ENCODE measurements at regions not wholly inside any gene's neighbourhood (a gene's known extent, or its start where the extent isn't known, plus 50 kb on each side); places are given as distances from the start of the nearest gene placed in this dataset.
"Not testable (repeated sequence)": the region's sequence is repeated elsewhere in the genome, so short reads cannot be mapped to it uniquely, and the experiment has no call there.

DNA sequence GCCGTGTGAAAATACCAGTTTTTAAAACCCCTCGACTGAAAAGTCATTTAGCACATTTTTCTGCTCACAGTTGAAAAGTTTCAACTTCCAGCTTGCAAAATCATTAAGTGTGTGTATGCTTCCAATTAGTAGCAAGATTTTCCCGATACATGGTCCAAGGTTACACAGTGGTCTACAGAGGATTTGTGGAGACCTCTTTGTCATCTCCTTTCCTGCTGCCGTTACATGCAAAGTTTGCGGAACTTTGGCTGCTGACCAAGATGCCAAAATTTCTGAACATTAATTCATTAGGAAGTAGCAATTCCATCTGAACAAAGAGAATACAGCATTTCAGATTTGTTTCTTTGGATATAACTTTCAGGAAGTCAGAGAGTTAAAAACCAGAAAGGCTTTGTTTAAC, 474.6 kb downstream of the PLCL1 start:
- DNase-seq, result no peak

DNA sequence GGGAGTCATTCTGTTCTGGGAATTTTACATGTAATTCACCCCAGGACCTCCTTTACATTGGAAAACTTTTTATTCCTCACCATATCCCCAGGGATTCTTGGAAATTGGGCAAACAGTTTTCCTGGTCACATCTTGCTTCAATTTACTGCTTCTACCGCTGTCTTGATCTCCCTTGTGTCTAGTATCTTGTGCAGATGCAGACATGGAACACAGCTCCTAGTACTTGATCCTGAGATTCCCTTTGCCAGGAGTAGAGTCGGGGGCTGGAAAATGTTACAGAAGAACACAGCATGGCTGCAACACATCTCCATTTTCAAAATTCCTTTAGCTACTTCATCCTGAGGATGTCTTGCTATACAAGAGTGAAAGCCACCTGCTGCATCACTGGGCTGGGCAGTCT, 472.8 kb downstream of the PLCL1 start:
- no peak for DNase-seq

DNA sequence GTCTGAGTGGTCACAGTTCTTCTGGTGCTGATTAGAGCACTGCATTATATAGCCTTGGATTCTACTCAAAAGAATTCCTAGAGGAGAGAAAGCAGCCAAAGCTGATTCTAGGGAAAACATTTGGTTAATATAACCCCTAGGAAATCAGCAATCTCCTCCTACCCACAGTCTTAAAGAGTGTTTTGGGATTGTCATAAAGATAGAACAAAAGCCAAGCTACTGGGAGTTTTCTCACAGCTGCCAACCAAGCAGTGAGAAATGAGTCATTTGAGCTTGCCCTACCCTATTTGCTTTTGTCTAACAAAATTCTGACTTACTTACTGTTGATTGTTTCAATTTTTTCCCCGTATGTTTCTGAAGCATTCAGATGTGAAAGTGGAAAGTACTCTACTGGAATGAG, 469.3 kb downstream of the PLCL1 start:
- DNase-seq, result no peak

DNA sequence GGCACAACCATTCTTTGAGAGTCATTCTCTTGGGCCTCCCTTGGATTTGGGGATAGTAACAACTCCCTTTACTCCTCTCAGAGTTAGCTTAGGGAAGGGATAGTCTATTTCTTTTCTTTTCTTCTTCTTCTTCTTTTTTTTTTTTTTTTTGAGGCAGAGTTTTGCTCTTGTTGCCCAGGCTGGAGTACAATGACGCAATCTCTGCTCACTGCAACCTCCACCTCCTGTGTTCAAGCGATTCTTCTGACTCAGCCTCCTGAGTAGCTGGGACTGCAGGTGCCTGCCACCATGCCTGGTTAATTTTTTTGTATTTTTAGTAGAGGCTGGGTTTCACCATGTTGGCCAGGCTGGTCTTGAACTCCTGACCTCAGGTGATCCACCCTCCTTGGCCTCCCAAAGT, 465.8 kb downstream of the PLCL1 start:
- DNase-seq, result not testable (repeated sequence)

DNA sequence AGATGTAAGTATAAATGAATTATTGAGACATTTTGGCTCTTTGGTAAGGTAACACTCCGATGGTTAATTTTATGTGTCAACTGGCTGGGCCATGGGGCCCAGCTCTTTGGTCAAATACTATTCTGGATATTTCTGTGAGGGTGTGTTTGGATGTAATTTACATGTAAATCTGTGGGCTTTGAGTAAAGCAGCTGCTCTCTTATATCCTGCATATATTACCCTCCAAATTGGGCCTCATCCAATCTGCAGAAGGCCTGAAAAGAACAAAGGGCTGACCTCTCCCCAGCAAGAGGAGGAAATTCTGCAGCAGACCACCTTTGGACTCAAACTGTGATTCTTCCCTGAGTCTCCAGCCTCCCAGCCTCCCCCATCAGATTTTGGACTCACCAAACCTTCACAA, 464.1 kb downstream of the PLCL1 start:
- DNase-seq, result no peak

DNA sequence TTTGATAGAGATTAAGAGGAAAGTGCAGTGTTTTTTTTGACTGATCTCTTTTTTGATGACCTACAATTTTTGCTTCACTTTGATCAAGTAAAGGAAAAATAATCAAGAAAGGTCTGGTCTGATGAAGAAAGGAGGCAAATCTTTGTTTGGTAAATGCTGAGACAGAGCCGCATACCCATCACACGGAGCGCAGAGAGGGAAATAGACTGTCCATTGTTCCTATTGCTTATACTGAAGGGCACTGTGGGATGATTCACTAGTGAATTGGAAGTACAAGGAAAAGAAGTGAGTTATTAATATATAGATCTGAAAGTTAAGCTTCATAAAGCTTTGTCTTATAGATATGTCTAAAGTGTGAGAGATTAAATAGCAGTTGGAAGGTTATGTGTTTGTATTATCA, 455.1 kb downstream of the PLCL1 start:
- no peak for DNase-seq

DNA sequence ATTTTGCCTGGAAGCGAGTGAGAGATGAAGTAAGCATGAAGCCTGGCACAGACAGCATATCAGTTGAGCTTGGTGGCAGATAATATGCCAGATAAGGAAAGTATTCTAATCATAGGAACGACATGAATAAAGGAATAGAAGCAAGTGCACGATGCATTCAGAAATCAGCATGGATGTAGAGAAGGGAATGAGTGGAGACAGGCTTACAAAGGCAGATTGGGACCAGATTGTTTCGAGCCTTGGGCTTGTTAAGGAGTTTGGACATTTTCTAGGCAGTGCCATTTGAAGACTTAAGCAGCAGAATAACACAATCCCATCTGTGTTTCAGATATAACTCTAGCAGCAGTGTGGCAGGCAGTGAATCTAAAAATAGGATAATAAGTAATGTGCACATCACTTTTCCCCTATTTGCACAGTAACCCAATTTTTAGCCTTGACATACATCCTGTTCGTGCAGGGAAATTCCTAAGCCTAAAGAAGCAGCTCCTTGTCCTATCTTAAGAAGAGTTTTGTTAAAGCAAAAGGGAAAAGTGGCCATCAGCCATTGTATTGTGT, 450.2 kb downstream of the PLCL1 start:
- DNase-seq, result no peak

DNA sequence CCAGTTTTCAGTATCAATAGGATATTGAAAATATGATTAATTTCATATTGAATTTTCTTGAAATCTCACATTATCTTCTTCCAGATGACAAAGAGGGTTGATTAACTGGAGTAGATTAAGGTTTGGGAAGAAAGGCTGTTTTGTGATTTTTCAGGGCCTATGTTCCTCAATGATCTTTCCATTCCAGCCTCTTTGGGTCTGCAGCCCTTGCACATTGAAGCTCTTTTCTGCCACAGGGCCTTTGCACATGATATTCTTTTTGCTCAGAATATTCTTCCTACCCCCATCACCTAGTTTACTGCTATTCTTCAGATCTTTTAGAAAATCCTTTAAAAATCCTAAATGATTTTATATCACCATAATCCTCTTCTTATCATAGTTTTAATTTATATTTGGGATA, 449.6 kb downstream of the PLCL1 start:
- no peak for DNase-seq

DNA sequence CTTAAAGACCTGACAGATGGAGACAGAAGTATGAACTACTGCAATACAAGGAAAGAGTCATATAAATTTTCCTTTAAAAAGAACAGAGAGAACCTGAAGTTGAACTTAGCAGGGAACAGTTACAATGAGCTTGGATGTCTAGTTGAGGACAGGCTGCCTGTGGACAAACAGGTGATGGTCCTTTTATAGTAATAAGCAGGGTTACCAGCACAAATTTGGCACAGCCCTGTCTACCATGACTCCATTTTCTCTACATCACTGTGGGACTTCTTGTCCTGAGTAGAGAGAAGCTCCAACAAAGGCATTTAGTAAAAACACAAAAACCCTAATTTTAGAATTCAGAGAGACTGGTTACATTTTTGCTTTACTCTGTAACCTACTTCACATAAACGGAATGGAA, 448.1 kb downstream of the PLCL1 start:
- DNase-seq, result no peak

DNA sequence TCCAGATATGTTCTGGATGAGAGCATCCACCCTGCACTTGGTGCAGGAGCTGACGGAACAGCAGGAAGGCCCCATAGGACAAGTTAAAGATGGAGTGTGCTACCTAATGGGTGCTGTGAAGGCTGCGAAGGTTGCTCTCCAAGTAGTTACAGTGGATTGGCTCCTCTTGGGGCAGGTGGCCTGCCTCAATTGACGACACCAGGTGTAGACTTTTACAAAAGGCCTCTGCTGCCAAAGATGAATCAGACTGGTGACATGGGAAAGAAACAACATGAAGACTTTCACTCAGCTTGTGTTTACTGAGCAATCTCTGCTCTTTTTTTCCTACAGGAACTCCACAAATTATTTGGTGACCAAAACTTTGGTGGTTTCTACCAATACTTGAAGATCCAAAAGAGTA, 437.7 kb downstream of the PLCL1 start:
- no peak for DNase-seq

DNA sequence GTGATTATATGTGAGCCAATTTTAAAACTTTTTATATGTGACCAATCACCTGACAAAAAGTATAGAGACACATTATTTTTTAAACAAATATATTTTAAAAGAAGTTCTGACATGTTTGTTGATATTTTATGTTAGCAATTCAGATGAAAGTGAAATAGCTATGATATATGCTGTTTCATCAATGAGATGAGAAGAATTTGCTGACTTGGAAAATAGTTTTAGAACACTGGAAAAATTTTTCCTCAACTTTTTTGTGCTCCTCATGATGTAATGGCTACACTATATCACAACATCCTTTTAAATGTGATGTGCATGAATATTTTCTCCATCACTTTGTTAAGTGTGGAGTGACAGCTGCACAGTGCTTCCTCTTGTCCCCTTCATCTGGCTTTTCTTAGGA, 434.0 kb downstream of the PLCL1 start:
- DNase-seq, result no peak

DNA sequence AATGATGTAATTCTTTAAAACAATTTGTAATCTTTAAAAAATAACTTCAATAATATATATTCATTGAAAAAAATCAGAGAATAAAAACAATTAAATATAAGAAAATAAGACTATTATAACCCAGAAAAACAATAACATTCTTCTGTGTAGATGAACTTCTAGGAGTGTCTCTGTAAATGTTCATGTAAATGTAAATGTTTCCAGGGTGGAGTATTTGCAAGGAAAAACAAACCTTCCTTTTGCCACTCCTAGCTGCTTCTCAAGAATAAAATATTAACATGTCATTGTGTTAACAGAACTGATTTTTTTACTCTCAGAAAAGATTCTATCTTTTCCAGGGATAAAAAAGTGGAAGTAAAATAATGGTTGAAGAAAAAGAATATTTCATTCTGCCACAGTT, 431.9 kb downstream of the PLCL1 start:
- DNase-seq, result no peak

DNA sequence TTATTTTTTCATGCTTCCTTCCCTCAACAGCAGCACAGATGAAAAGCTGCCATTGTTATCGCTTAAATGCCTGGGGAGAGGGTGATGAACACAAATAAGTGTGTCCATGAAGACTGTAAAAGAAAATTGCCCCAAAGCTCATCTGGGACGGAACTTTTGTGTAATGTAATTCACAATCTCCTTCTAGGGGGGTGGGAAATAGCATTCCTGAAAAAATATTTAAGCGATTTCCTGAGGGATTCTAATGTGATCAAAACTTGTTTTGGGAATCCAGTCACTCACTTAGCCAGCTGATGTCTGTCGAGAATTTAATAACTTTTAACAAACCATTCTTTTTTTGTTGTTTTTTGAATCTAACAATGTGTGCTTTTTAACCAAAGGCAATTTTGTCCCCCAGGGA, 427.9 kb downstream of the PLCL1 start:
- no peak for DNase-seq

DNA sequence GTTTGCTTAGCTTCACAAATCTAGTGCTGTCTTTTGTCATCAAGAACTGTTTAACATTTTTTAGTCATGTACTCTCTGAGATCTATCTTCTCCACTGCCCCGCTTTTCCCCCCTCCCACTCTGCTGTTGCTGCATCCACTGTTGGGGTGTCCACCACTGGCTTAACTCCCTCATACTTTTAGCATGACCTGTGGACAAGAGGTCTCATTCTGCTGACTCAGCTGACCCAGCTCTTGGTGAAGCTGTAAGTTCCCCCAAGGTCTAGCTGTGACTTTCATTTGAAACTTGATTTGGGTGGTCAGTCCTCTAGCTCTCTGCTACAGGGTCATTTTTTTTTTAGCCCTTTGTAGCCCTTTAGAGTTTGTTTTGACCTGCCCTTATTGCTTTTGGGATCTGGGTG, 427.2 kb downstream of the PLCL1 start:
- no peak for DNase-seq

DNA sequence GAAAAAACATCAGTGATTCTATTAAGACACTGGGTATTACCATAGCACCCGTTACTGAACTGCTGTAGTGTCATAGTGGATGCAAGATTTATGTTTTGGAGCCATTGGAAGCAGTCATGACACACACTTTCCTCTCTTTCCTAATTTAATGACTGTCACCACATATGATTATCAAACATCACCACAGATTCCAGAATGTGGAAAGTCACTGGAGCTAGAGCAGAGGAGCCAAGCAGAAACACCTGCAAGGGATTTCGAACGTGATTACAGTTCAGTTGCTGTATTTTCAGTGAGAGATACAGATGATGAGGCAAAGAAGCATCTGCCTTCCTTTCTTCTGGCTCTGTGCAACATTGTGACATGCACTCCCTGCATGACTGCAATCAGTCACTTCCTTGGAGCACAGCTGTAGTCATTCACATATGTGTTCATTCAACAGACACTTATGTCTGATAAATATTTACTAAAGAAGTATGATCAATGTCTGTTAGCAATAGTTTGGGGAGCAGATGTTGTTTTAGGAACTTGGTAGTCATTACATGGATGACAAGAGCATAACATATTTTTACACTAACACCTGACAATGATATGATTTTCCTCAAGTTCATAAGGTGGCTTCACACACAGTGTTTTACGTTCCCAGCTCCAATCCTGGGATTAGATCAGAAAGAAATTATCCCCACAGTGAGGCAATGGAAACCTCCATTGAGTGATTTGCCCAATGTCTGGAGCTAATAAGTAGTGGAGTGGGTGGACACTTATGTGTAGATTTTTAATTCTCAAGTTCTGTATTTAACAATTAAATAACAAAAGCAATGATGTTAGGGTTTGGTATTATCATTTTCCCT, 416.6 kb downstream of the PLCL1 start:
- no peak for DNase-seq

DNA sequence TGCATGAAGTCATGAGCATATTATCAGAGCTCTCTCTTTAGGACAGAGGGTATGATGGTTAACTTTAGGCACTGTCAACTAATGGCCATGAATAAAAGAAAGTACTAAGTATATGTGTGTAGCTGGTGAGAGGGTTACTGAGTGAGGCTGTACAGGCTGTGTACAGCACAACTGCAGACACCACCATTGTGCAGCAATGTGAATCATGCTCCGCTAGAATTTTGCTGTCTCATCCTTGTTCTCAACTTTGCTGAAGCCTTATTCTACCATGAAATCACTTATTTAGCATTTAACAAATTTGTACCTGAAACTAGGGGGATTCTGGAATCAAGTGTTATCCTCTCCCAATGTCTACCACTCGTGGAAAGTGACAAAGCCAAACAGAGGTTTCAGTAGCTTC, 414.9 kb downstream of the PLCL1 start:
- DNase-seq, result no peak

DNA sequence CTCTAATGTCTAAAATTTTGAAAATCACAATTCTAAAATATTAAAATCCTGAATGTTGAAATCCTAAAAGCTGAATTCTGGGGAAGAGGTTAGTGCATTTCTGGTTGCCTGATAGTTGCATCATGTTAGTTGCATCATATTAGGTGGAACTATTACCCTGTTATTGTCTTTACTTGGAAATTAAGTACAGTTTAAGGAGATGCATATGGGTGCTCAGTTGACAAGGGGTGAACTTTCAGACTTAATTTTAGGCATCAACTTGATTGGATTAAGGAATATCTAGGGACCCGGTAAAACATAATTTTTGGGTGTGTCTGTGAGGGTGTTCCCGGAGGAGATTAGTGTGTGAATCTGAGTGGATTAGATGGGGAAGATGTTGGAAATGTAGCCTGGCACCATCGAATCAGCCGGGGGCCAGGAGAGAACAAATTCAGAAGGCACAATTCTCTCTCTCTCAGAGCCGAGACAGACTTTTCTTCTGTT, 409.8 kb downstream of the PLCL1 start:
- no peak for DNase-seq

DNA sequence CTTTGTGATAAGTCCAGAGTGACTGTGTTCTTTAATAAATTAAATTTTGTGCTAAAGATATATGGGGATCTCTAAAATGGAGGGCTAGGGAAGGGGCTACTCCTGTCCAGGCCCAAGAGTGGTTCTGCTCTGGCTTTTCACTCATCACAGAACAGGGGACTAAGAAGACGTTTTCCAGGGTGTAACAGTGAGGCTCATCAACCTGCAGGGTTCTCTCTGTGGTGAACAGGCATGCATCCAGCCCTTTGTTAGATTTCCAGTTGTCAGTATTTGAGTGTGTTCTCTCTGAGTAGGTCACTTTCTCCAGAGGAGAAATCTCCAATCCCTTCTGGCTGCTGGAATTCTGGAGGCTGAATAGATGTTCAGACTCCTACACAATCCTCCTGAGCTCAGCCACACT, 408.9 kb downstream of the PLCL1 start:
- no peak for DNase-seq

DNA sequence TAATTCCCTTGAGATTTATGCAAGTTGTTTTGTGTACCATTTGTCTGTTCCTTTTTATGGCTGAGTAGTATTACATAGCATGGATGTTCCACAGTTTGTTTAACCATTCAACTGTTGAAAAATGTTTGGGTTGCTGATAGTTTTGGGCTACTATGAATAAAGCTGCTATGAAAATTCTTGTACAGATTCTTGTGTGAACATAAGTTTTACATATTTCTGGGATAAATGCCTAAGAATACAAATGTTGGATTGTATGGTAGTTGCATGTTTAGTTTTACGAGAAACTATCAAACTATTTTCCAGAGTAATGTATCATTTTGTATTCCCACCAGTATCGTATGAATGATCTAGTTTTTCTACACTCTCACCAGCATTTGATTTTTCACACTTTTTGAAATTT, 407.3 kb downstream of the PLCL1 start:
- DNase-seq, result no peak

DNA sequence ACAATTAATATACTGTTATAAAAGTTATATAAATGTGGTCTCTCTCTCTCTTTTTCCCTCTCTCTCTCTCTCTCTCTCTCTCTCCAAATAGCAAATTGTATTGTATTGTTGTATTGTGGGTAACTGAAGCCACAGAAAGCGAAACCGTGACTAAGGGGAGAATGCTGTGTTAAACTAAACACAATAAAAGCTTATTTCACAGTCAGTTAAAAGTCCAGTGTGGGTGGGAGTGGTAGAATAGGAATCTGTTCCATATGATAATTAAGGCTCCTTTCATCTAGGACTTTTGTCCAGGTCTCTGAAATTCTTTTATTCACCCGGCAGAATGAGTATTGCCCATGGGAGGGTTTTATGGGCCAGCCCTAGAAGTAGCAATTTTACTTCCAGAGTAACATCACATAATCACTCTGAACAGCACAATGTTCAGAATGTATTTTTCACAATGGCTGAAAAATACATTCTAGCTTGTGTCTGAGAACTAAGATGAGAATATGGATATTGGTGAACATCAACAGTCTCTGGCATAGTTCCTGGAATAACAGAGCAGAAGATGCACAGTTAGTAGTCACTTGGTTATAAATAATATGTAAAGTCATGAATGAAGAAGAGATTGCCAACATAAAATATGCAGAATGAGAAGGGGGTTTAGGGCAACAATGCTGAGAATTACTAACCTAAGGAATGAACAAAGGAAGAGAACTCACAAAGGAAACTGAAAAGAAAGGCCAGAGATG, 399.1 kb downstream of the PLCL1 start:
- DNase-seq, result no peak
